Fibroblast of lung (primary cell): ENCODE measurements at regions not wholly inside any gene's neighbourhood (a gene's known extent, or its start where the extent isn't known, plus 50 kb on each side); places are given as distances from the start of the nearest gene placed in this dataset.

Experiments
- CTCF ChIP-seq, 2 donors: IDR thresholded peaks in 1 of 2; conservative IDR thresholded peaks in 1 of 2; 1 replicate in 1 of 2; 2 replicates in 1 of 2; pipeline ENCODE4 v1.5.1; 2011 to 2012; ENCODE audit warnings: low read length in 2 of 2, control low read depth in 1 of 2, inconsistent platforms in 1 of 2, low read depth in 1 of 2, mild to moderate bottlenecking in 1 of 2
- EZH2 ChIP-seq: IDR thresholded peaks from 2 replicates; pipeline ENCODE4 v1.5.1; 2012; ENCODE audit warnings: low read length, control low read depth, mild to moderate bottlenecking; ENCODE audit errors: missing control alignments

- TF ChIP-seq CTCF (conservative IDR thresholded peaks at IDR 0.05 in 1 of 2, IDR thresholded peaks at IDR 0.05 in 1 of 2; ENCODE audit: low read depth in 1 of 2, low read length in 2 of 2): no peak
- TF ChIP-seq EZH2: no peak
Measured at GRCh38 chr5:2113348-2114131, 230.8 kb upstream of the IRX4 start.
